NB4 (cell line): ENCODE measurements at regions not wholly inside any gene's neighbourhood (a gene's known extent, or its start where the extent isn't known, plus 50 kb on each side); places are given as distances from the start of the nearest gene placed in this dataset.

ENCODE experiments used
- MYC ChIP-seq: IDR thresholded peaks from 2 replicates; pipeline ENCODE4 v1.6.1; 2011; ENCODE audit warnings: low read depth, low read length
- POLR2A ChIP-seq: IDR thresholded peaks from 2 replicates; pipeline ENCODE4 v1.6.1; 2011; ENCODE audit warnings: mild to moderate bottlenecking; ENCODE audit not compliant: insufficient read length; ENCODE audit errors: extremely low read depth
- TF ChIP-seq, protein P1 (sequence below): IDR thresholded peaks from one replicate; pipeline ENCODE4 v1.5.1; 2012; ENCODE audit warnings: low read depth, low read length
- TF ChIP-seq, protein P2 (sequence below): IDR thresholded peaks from 2 replicates; pipeline ENCODE4 v1.6.1; 2011; ENCODE audit warnings: low read depth, low read length

DNA sequence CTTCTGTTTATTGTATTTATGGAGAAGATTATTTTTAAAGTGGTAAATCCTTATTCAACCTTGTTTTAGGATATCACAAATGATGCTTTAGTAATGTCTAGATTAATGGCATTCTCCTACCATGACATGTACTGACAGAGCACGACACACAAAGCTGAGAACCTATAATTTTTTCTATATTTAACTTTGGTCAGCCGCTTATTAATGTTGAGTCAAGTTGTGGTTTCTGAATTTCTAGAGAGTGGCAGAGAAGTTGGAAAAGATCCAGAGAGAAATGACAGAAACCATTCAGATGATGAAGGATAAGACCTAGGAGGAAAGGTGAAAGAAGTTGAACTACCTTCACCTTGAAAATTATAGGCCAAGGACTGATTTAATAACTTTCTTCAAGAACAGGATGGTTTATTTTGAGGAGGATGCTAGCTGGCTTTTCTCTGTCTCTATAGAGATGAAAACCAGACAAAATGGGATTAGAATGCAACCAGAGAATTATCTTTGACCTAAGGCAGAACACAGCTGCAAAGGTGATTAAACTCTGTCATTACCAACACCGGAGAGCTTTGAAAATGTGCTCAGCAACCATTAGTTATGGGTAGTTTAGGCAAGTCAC, 62.6 kb upstream of the TSPAN5 start:
- TF ChIP-seq, protein P1, sequence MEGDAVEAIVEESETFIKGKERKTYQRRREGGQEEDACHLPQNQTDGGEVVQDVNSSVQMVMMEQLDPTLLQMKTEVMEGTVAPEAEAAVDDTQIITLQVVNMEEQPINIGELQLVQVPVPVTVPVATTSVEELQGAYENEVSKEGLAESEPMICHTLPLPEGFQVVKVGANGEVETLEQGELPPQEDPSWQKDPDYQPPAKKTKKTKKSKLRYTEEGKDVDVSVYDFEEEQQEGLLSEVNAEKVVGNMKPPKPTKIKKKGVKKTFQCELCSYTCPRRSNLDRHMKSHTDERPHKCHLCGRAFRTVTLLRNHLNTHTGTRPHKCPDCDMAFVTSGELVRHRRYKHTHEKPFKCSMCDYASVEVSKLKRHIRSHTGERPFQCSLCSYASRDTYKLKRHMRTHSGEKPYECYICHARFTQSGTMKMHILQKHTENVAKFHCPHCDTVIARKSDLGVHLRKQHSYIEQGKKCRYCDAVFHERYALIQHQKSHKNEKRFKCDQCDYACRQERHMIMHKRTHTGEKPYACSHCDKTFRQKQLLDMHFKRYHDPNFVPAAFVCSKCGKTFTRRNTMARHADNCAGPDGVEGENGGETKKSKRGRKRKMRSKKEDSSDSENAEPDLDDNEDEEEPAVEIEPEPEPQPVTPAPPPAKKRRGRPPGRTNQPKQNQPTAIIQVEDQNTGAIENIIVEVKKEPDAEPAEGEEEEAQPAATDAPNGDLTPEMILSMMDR: no peak
- TF ChIP-seq POLR2A: no peak
- TF ChIP-seq MYC: no peak
- TF ChIP-seq, protein P2, sequence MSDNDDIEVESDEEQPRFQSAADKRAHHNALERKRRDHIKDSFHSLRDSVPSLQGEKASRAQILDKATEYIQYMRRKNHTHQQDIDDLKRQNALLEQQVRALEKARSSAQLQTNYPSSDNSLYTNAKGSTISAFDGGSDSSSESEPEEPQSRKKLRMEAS: no peak
